Activated T-helper 1 cell treated with anti-CD3 and anti-CD28 coated beads, Interleukin-12 subunit alpha, Interleukin-12 subunit beta, Interleukin-2, Interleukin-4 antibody, amounts not matched to agents 30 ng/mL and 10 ng/mL and 1 ng/mL, durations not matched to agents 14 hours and 24 hours and 36 hours (primary cell): ENCODE measurements at regions not wholly inside any gene's neighbourhood (a gene's known extent, or its start where the extent isn't known, plus 50 kb on each side); places are given as distances from the start of the nearest gene placed in this dataset.

ENCODE experiments used
- DNase-seq: peaks from one replicate; pipeline ENCODE4 v3.0.0; 2021; ENCODE audit warnings: low spot score
- H3K27ac Mint-ChIP-seq: one replicate; pipeline ENCODE4 v1.8.0; 2021; ENCODE audit warnings: mild to moderate bottlenecking, mixed read lengths
- H3K27me3 Mint-ChIP-seq: one replicate; pipeline ENCODE4 v1.8.0; 2022; ENCODE audit warnings: mild to moderate bottlenecking, moderate library complexity, mixed read lengths; ENCODE audit not compliant: insufficient read depth
- H3K36me3 Mint-ChIP-seq: one replicate; pipeline ENCODE4 v1.8.0; 2021; ENCODE audit warnings: low read depth, mixed read lengths
- H3K4me1 Mint-ChIP-seq: one replicate; pipeline ENCODE4 v1.8.0; 2021; ENCODE audit warnings: low read depth, mixed read lengths
- H3K4me3 Mint-ChIP-seq: one replicate; pipeline ENCODE4 v1.8.0; 2021; ENCODE audit warnings: mild to moderate bottlenecking, moderate library complexity, mixed read lengths
- H3K9me3 Mint-ChIP-seq: one replicate; pipeline ENCODE4 v1.8.0; 2021; ENCODE audit warnings: mixed read lengths
- intact Hi-C: fragments of 100-400 bp; cut with micrococcal nuclease; formaldehyde crosslinking; loops from one replicate; pipeline ENCODE4 v1.15.1; 2024

GRCh38 chr1:185634704-185635103, 99.5 kb upstream of the HMCN1 start:
- no peak overlapping the region for H3K4me3 Mint-ChIP-seq
- DNase-seq = no peak
- no peaks in the 10 kb centered on the region for H3K27me3 Mint-ChIP-seq
- peaks cover 17% of the 10 kb centered on the region for H3K4me1 Mint-ChIP-seq
- no peak overlapping the region for H3K27ac Mint-ChIP-seq
- peaks cover 31% of the 10 kb centered on the region for H3K9me3 Mint-ChIP-seq
- peaks cover 26% of the 10 kb centered on the region for H3K36me3 Mint-ChIP-seq
- intact Hi-C loops = loop anchor here (5.0 to 10.0 kb wide), 2 partner anchors 37 to 660 kb away; partner anchors contain the start of gene PRG4

- Mint-ChIP-seq H3K27ac (no peak overlapping the region), H3K27me3 (no peaks in the 10 kb centered on the region), H3K36me3 (peaks cover 20% of the 10 kb centered on the region), H3K4me3 (no peak overlapping the region), H3K4me1 (peaks cover 17% of the 10 kb centered on the region), H3K9me3 (peaks cover 23% of the 10 kb centered on the region)
- intact Hi-C loops = loop anchor here (2.0 to 10.0 kb wide), 3 partner anchors 24 to 662 kb away; partner anchors contain the start of gene PRG4
- no peak for DNase-seq
These were observed 101.3 kb upstream of the HMCN1 start for GRCh38 chr1:185632659-185633423.

- H3K4me3 Mint-ChIP-seq = no peak overlapping the region
These were observed 102.3 kb upstream of the HMCN1 start for GRCh38 chr1:185631843-185632242.

GRCh38 chr1:185627761-185628501, 106.3 kb upstream of the HMCN1 start:
- peaks cover 3% of the 10 kb centered on the region for H3K36me3 Mint-ChIP-seq
- intact Hi-C loops = no loop called here
- peaks cover 11% of the 10 kb centered on the region for H3K9me3 Mint-ChIP-seq
- no peak overlapping the region for H3K4me3 Mint-ChIP-seq
- no peaks in the 10 kb centered on the region for H3K4me1 Mint-ChIP-seq
- no peak overlapping the region for H3K27ac Mint-ChIP-seq
- DNase-seq = no peak
- H3K27me3 Mint-ChIP-seq = peaks cover 2% of the 10 kb centered on the region

More at GRCh38 chr1:185631843-185632242, 102.3 kb upstream of the HMCN1 start:
- intact Hi-C loops = loop anchor here (2.0 to 10.0 kb wide), 3 partner anchors 23 to 663 kb away; partner anchors contain the start of gene PRG4
- Mint-ChIP-seq H3K36me3 (peaks cover 13% of the 10 kb centered on the region), H3K9me3 (peaks cover 15% of the 10 kb centered on the region), H3K27ac (no peak overlapping the region), H3K27me3 (no peaks in the 10 kb centered on the region), H3K4me1 (peaks cover 10% of the 10 kb centered on the region)
- no peak for DNase-seq

- Mint-ChIP-seq H3K4me1 (no peaks in the 10 kb centered on the region), H3K36me3 (peaks cover 3% of the 10 kb centered on the region), H3K4me3 (no peak overlapping the region), H3K27ac (no peak overlapping the region), H3K27me3 (peaks cover 2% of the 10 kb centered on the region), H3K9me3 (peaks cover 12% of the 10 kb centered on the region)
- DNase-seq = no peak
- intact Hi-C loops = no loop called here
These were observed 107.0 kb upstream of the HMCN1 start for GRCh38 chr1:185627171-185627570.

GRCh38 chr1:185626344-185626743, 107.8 kb upstream of the HMCN1 start:
- peaks cover 20% of the 10 kb centered on the region for H3K9me3 Mint-ChIP-seq
- H3K36me3 Mint-ChIP-seq = peaks cover 7% of the 10 kb centered on the region
- no peaks in the 10 kb centered on the region for H3K4me1 Mint-ChIP-seq
- DNase-seq = no peak
- intact Hi-C loops = no loop called here
- H3K4me3 Mint-ChIP-seq = no peak overlapping the region
- H3K27ac Mint-ChIP-seq = no peak overlapping the region
- H3K27me3 Mint-ChIP-seq = peaks cover 2% of the 10 kb centered on the region

GRCh38 chr1:185610954-185611353, 123.2 kb upstream of the HMCN1 start:
- Mint-ChIP-seq H3K27ac (no peak overlapping the region), H3K9me3 (peaks cover 11% of the 10 kb centered on the region), H3K36me3 (peaks cover 2% of the 10 kb centered on the region), H3K4me1 (no peaks in the 10 kb centered on the region), H3K4me3 (no peak overlapping the region), H3K27me3 (peaks cover 3% of the 10 kb centered on the region)
- intact Hi-C loops = no loop called here
- DNase-seq = no peak

- DNase-seq = no peak
- intact Hi-C loops = loop anchor here (2.0 kb wide), 1 partner anchor 25 kb away; no protein-coding TSS in a partner anchor
- H3K9me3 Mint-ChIP-seq = peaks cover 3% of the 10 kb centered on the region
- no peaks in the 10 kb centered on the region for H3K4me1 Mint-ChIP-seq
- peaks cover 3% of the 10 kb centered on the region for H3K27me3 Mint-ChIP-seq
- no peak overlapping the region for H3K27ac Mint-ChIP-seq
- peaks cover 2% of the 10 kb centered on the region for H3K36me3 Mint-ChIP-seq
- no peak overlapping the region for H3K4me3 Mint-ChIP-seq
These were observed 126.0 kb upstream of the HMCN1 start for GRCh38 chr1:185608177-185608576.

- no peaks in the 10 kb centered on the region for H3K4me1 Mint-ChIP-seq
- no peak overlapping the region for H3K4me3 Mint-ChIP-seq
- H3K9me3 Mint-ChIP-seq = no peaks in the 10 kb centered on the region
- H3K36me3 Mint-ChIP-seq = peaks cover 2% of the 10 kb centered on the region
- intact Hi-C loops = no loop called here
- no peaks in the 10 kb centered on the region for H3K27me3 Mint-ChIP-seq
- H3K27ac Mint-ChIP-seq = no peak overlapping the region
- DNase-seq = no peak
These were observed 131.0 kb upstream of the HMCN1 start for GRCh38 chr1:185603158-185603557.

- peaks cover 2% of the 10 kb centered on the region for H3K36me3 Mint-ChIP-seq
- peaks cover 2% of the 10 kb centered on the region for H3K4me1 Mint-ChIP-seq
- H3K9me3 Mint-ChIP-seq = peaks cover under 1% of the 10 kb centered on the region
- no peak overlapping the region for H3K27ac Mint-ChIP-seq
- no peak for DNase-seq
- H3K27me3 Mint-ChIP-seq = no peaks in the 10 kb centered on the region
- intact Hi-C loops = no loop called here
- no peak overlapping the region for H3K4me3 Mint-ChIP-seq
These were observed 133.0 kb upstream of the HMCN1 start for GRCh38 chr1:185601189-185601588.

- Mint-ChIP-seq H3K36me3 (peaks cover 2% of the 10 kb centered on the region), H3K27me3 (no peaks in the 10 kb centered on the region), H3K4me1 (peaks cover 8% of the 10 kb centered on the region), H3K4me3 (no peak overlapping the region), H3K9me3 (peaks cover 5% of the 10 kb centered on the region), H3K27ac (no peak overlapping the region)
- intact Hi-C loops = no loop called here
- DNase-seq = no peak
These were observed 133.6 kb upstream of the HMCN1 start for GRCh38 chr1:185600641-185601040.

- no peak for DNase-seq
- intact Hi-C loops = loop anchor here (5.0 kb wide), 3 partner anchors 34 to 69 kb away; no protein-coding TSS in a partner anchor
- Mint-ChIP-seq H3K27ac (no peak overlapping the region), H3K4me1 (peaks cover 20% of the 10 kb centered on the region), H3K36me3 (no peaks in the 10 kb centered on the region), H3K9me3 (peaks cover 5% of the 10 kb centered on the region), H3K4me3 (no peak overlapping the region), H3K27me3 (no peaks in the 10 kb centered on the region)
These were observed 135.9 kb upstream of the HMCN1 start for GRCh38 chr1:185598332-185598731.
